ENCODE measurements at regions not wholly inside any gene's neighbourhood (a gene's known extent, or its start where the extent isn't known, plus 50 kb on each side); places are given as distances from the start of the nearest gene placed in this dataset.

DNA sequence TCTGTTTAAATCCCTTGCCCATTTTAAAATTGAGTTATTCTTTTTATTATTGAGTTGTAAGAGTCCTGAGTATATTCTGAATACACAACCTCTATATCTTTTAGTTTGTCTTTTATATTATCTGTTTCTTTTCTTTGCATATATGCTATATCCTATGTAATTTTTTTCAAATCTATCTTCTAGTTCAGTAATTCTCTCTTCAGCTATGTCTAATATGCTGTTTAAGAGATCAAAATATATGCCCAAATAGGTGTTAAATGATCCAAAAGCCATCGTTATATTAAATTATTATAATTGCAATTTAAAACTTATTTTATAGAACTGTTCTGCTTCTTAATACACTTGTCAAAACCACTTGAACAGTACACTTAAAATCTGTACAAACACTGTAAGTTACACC lies 107.4 kb upstream of the TSPAN5 start:
- Histone ChIP-seq H3K27me3 (replicated peaks; ENCODE audit: insufficient read depth, low read depth, low read length, poor library complexity) (no peaks in the 10 kb centered on the region), H3K36me3 (ENCODE audit: insufficient read depth, low read length, poor library complexity, severe bottlenecking) (no peaks in the 10 kb centered on the region), H3K9me3 (ENCODE audit: low read depth, low read length, poor library complexity, severe bottlenecking) (peaks cover 19% of the 10 kb centered on the region), H3K4me1 (ENCODE audit: insufficient read depth, low read length, poor library complexity, severe bottlenecking) (no peaks in the 10 kb centered on the region), H3K27ac (ENCODE audit: low read depth, low read length, poor library complexity, severe bottlenecking) (no peak overlapping the region), H3K4me3 (ENCODE audit: low read depth, low read length, poor library complexity, severe bottlenecking) (no peak overlapping the region)
- intact Hi-C loops (cut with micrococcal nuclease; ENCODE audit: unreplicated experiment) = no loop called here
- no peak for DNase-seq (ENCODE audit: low spot score)
- no peak for TF ChIP-seq EZH2 (IDR thresholded peaks at IDR 0.05; ENCODE audit: borderline replicate concordance, low read depth, low read length, poor library complexity, severe bottlenecking)
- TF ChIP-seq, protein P1, sequence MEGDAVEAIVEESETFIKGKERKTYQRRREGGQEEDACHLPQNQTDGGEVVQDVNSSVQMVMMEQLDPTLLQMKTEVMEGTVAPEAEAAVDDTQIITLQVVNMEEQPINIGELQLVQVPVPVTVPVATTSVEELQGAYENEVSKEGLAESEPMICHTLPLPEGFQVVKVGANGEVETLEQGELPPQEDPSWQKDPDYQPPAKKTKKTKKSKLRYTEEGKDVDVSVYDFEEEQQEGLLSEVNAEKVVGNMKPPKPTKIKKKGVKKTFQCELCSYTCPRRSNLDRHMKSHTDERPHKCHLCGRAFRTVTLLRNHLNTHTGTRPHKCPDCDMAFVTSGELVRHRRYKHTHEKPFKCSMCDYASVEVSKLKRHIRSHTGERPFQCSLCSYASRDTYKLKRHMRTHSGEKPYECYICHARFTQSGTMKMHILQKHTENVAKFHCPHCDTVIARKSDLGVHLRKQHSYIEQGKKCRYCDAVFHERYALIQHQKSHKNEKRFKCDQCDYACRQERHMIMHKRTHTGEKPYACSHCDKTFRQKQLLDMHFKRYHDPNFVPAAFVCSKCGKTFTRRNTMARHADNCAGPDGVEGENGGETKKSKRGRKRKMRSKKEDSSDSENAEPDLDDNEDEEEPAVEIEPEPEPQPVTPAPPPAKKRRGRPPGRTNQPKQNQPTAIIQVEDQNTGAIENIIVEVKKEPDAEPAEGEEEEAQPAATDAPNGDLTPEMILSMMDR (conservative IDR thresholded peaks at IDR 0.05; ENCODE audit: low read depth, low read length) = no peak
- no TSS peak for BruUV-seq (replicated peaks)
- ChIA-PET CTCF (no interaction called here), POLR2A (ENCODE audit: low non-redundant PET) (interaction anchor here (0.7 kb wide), 1 partner anchor 1999 kb away, joined by 3 read pairs; no protein-coding TSS in a partner anchor)

DNA sequence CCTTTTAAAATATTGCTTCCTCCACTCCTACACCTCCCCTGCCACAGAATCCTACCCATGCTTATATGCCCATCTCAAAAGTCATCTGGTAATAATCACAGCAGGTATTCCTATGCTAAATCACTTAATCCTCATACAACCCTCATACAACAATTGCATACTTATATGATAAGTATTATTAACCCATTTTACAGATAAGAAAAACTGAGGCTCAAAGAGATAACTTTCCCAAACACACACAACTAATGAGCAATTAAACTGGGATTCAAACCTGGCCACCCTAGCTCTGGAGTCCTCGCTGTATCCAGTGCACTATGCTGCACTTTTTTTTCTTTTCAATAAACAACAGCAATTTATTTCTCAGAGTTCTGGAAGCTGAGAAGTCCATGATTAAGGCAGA lies 99.8 kb upstream of the TSPAN5 start:
- Histone ChIP-seq H3K27me3 (replicated peaks; ENCODE audit: insufficient read depth, low read depth, low read length, poor library complexity) (no peaks in the 10 kb centered on the region), H3K36me3 (ENCODE audit: insufficient read depth, low read length, poor library complexity, severe bottlenecking) (no peaks in the 10 kb centered on the region), H3K27ac (ENCODE audit: low read depth, low read length, poor library complexity, severe bottlenecking) (no peak overlapping the region), H3K9me3 (ENCODE audit: low read depth, low read length, poor library complexity, severe bottlenecking) (no peaks in the 10 kb centered on the region), H3K4me1 (ENCODE audit: insufficient read depth, low read length, poor library complexity, severe bottlenecking) (no peaks in the 10 kb centered on the region), H3K4me3 (ENCODE audit: low read depth, low read length, poor library complexity, severe bottlenecking) (no peak overlapping the region)
- ChIA-PET CTCF (no interaction called here), POLR2A (ENCODE audit: low non-redundant PET) (no interaction called here)
- intact Hi-C loops (cut with micrococcal nuclease; ENCODE audit: unreplicated experiment) = no loop called here
- BruUV-seq (replicated peaks) = no TSS peak
- no peak for TF ChIP-seq EZH2 (IDR thresholded peaks at IDR 0.05; ENCODE audit: borderline replicate concordance, low read depth, low read length, poor library complexity, severe bottlenecking)
- TF ChIP-seq, protein P1 (conservative IDR thresholded peaks at IDR 0.05; ENCODE audit: low read depth, low read length) = no peak
- DNase-seq (ENCODE audit: low spot score) = no peak

DNA sequence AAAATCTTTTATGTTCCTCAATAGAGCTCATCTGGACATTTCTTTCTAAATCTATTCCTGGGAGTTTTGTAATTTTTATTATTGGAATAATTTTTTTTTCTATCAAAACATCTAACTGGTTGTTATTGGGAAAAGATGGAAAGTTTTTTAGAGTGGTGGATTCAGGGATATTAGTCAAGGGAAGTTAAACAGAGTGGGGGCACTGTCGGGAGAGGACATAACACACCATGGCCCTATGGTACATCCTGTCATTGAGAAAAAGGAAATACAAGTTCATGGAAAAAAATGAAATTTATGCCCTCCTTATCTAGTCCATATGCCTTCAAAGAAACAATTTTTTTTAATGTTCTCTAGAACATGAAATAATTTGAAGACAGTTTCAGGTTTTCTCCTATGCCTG lies 96.3 kb upstream of the TSPAN5 start:
- BruUV-seq (replicated peaks) = no TSS peak
- no peak overlapping the region for H3K4me3 ChIP-seq (ENCODE audit: low read depth, low read length, poor library complexity, severe bottlenecking)
- peaks cover 5% of the 10 kb centered on the region for H3K4me1 ChIP-seq (ENCODE audit: insufficient read depth, low read length, poor library complexity, severe bottlenecking)
- POLR2A ChIA-PET (ENCODE audit: low non-redundant PET) = no interaction called here
- H3K27me3 ChIP-seq (replicated peaks; ENCODE audit: insufficient read depth, low read depth, low read length, poor library complexity) = no peaks in the 10 kb centered on the region
- no peak overlapping the region for H3K27ac ChIP-seq (ENCODE audit: low read depth, low read length, poor library complexity, severe bottlenecking)
- no peak for DNase-seq (ENCODE audit: low spot score)
- no peaks in the 10 kb centered on the region for H3K36me3 ChIP-seq (ENCODE audit: insufficient read depth, low read length, poor library complexity, severe bottlenecking)
- TF ChIP-seq EZH2 (IDR thresholded peaks at IDR 0.05; ENCODE audit: borderline replicate concordance, low read depth, low read length, poor library complexity, severe bottlenecking) = no peak
- TF ChIP-seq, protein P1 (conservative IDR thresholded peaks at IDR 0.05; ENCODE audit: low read depth, low read length) = no peak
- H3K9me3 ChIP-seq (ENCODE audit: low read depth, low read length, poor library complexity, severe bottlenecking) = no peaks in the 10 kb centered on the region
- CTCF ChIA-PET = no interaction called here
- intact Hi-C loops (cut with micrococcal nuclease; ENCODE audit: unreplicated experiment) = no loop called here

Measured in A673 (cell line).